Muscle of back (tissue), 3 donors: ENCODE measurements at regions not wholly inside any gene's neighbourhood (a gene's known extent, or its start where the extent isn't known, plus 50 kb on each side); places are given as distances from the start of the nearest gene placed in this dataset.

Experiments used
- DNase-seq, 3 donors: peaks; one replicate each; pipeline versions ENCODE4 v3.0.0 to v3.0.0-alpha.2; 2013

- DNase-seq, result no peak
These were observed 156.9 kb downstream of the USP12 start for GRCh38 chr13:27014406-27015359.

- peak in 1 of 3 donors; percentile 54 for DNase-seq
These were observed 159.0 kb downstream of the USP12 start for GRCh38 chr13:27012482-27013197.

- no peak for DNase-seq
These were observed 159.9 kb downstream of the USP12 start for GRCh38 chr13:27011661-27012060.

GRCh38 chr13:27008733-27009132 lies 162.9 kb downstream of the USP12 start:
- DNase-seq, result no peak

GRCh38 chr13:27007166-27007565 lies 164.4 kb downstream of the USP12 start:
- DNase-seq, result peak; percentile 47 to 71 (median 48)

- peak in 1 of 3 donors; percentile 46 for DNase-seq
These were observed 165.0 kb downstream of the USP12 start for GRCh38 chr13:27006519-27007161.

GRCh38 chr13:27005976-27006518 lies 165.6 kb downstream of the USP12 start:
- DNase-seq, result no peak

GRCh38 chr13:27005556-27005955 lies 166.1 kb downstream of the USP12 start:
- no peak for DNase-seq

GRCh38 chr13:27004866-27005265 lies 166.7 kb downstream of the USP12 start:
- DNase-seq, result no peak

GRCh38 chr13:27004326-27004725 lies 167.3 kb downstream of the USP12 start:
- no peak for DNase-seq

GRCh38 chr13:27001705-27002104 lies 169.9 kb downstream of the USP12 start:
- DNase-seq, result no peak

- DNase-seq, result no peak
These were observed 170.9 kb downstream of the USP12 start for GRCh38 chr13:27000686-27001085.

GRCh38 chr13:26999499-26999898 lies 172.1 kb downstream of the USP12 start:
- DNase-seq, result no peak

GRCh38 chr13:26998292-26998691 lies 173.3 kb downstream of the USP12 start:
- DNase-seq, result no peak

GRCh38 chr13:26996965-26997752 lies 174.5 kb downstream of the USP12 start:
- DNase-seq, result no peak

GRCh38 chr13:26995159-26995558 lies 176.5 kb downstream of the USP12 start:
- no peak for DNase-seq

GRCh38 chr13:26993780-26994179 lies 177.8 kb downstream of the USP12 start:
- no peak for DNase-seq

- no peak for DNase-seq
These were observed 178.5 kb downstream of the USP12 start for GRCh38 chr13:26992951-26993719.

- DNase-seq, result no peak
These were observed 180.0 kb downstream of the USP12 start for GRCh38 chr13:26991508-26992181.
